ENCODE measurements at regions not wholly inside any gene's neighbourhood (a gene's known extent, or its start where the extent isn't known, plus 50 kb on each side); places are given as distances from the start of the nearest gene placed in this dataset.
"Not testable (repeated sequence)": the region's sequence is repeated elsewhere in the genome, so short reads cannot be mapped to it uniquely, and the experiment has no call there.

DNA sequence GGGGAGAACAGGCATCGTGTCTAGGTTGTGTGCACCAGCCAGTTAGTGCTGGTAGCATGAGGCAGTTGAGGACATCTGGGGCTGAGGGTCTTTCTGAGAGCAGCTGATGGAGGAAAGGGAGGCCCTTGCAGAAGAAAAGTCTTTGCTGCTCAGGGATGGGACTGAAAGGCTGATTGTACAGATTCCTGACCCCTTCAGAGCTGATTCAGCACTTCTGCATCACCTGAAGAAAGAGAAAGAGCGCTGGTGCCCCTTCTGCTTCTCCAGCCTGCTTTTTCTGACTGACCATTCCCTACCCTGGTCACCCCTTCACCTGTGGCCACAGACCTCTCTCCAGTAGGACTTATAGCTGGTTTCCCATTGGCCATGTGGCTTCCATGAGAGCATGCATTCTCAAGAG, 476.2 kb downstream of the TSHZ3 start:
- DNase-seq (ENCODE audit: low read depth in 2 of 2): no peak

DNA sequence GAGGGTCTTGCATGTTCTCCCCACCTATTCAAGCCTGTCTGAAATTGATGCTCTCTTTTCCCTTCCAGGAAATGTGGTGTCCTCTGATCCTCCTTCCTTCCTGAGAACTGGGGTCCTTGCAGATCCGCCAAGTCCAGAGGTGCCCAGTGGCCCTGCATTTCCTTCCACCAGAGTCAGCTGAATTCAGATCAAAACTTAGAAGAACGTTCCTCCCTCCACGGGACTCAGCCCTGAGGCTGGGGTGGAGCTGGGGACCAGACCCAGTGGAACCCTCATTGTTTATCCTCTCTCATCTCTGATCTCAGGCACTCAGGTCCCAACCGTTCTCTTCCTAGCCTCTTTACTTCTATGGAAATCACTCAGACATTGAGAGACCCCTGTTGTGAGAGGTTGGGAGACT, 477.3 kb downstream of the TSHZ3 start:
- DNase-seq (ENCODE audit: low read depth in 2 of 2): no peak

DNA sequence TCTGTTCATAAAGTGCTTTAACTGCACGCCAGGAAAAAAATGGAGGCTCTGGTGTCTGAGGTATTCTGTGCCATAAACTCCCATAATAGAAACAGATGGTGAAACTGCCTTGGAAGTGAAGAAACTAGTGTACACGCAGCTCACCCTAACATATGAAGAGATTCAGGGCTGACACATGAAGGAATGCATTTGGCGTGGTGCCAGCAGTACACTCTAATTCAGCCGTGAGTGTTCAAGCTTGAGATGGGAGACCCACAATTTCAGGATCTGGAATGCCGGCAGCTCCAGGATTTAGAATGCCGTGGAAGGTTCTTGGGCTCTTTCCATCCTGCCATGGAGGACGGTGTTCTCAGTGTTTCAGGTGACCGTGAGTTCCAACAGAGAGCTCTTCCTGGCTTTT, 478.4 kb downstream of the TSHZ3 start:
- DNase-seq (ENCODE audit: low read depth in 2 of 2): peak; percentile 11 to 12

DNA sequence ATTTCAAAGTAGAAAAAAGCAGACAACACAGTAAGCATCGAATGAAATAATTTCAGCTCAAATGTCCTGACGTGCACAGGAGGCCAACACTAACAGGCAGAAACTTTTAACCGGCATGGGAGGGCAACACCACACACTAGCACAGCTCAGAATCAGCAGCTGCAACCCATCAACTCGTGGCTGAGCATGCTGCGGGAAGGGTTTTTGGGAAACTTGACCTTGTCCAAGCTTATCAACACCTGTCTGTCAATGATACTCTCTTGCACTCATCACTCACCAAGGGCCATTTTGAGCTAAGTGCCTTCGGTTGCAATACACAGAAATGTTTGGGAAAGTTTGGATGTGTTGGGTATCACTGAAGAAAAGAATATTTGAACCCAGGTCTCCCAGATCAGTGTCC, 483.7 kb downstream of the TSHZ3 start:
- DNase-seq (ENCODE audit: low read depth in 2 of 2): no peak

DNA sequence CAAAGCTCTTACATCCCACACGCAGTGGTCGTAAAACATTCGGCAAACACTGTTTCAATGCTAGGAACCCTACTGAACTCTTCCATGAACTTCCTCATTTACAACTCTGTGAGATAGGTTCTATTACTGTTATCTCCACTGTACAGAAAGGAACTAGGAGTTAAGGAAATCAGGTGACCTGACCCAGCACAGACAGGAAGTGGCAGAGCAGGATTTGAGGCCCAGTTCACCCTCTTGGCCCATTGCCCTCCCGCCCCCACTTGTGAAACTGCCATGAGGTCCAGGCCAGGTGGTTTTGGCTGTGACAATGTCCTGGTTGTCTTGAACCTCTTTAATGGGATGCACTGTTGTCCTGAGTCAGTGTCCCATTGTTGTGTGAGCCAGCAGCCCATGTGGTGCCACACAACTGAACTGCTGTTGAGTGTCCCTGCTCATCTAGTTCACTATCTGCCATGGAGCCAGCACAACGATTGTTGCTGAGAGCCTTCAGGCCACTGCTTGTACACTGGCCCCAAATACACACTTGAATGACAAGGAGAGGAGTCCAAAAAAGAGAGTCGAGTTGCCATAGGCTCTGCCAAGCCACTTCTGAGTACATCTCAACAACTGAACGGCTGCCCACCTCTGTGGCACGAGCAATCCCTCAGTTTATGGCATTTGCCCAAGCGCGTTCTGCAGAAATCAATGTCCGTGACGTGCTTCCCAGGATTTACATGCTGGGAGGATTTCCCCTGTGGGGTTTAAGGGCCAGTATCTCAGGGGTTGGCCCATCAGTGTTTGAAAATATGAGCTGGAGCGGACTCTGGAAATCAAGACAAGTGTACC, 484.6 kb downstream of the TSHZ3 start:
- no peak for DNase-seq (ENCODE audit: low read depth in 2 of 2)

DNA sequence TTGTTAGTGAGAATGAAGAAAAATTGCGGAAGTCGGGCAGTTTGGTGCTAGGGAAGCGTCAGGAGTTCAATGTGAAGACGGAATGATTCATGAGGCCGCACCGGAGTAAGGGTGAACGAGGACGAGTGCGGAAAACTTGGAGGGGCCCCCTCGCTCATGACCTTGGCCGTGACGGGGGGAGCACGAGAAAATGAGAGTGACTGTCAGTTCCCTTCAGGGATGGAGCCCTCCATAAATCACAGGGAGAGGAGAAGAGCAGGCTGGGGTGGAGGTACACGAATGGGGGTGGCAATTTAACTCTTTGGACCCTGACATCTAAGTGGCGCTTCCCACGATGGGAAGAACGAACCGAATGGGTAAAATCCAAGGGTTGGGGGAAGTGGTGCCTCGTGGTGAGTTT, 486.4 kb downstream of the TSHZ3 start:
- no peak for DNase-seq (ENCODE audit: low read depth in 2 of 2)

DNA sequence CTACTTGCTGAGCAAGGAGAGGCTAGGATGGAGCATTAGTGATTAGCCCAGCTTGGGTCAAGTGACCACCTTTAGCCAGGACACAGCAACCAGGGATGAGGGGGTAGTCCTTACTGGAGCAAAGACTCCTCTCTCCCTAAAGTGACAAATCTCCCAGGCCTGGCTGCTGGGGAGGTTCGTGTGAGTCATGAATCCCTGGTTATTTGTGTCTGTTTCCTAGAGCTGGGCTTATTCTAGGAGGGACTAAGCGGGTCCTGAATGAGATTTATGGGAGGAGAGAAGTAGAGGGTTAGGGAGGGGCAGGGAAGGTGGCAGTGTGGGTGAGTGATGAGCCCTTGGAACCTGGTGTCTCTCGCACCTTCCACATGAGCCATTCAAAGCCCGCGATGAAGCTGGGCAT, 487.3 kb downstream of the TSHZ3 start:
- no peak for DNase-seq (ENCODE audit: low read depth in 2 of 2)

DNA sequence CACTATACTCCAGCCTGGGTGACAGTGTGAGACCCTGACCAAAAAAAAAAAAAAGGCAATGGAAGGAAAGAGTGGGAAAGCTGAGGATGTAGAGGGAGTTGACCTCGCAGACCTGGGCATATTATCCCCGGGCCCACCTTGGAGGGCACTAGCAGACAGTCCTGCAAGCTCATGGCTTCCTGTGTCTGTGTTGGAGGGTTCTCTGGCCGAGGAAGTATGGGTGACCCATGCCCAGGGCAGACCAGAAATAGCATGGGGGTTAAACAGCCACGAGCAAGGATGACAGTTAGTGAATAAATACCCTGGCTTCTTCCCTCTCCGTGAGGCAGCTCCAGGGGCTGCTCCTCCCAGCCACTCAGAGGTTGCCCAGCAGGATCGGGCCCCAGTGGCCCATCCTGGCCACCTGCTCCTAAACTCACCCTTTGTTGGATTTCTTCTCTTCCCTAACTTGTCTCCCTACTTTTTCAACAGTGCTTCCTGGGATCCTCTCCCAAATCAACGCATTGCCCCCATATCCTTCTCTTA, 485.8 kb downstream of the ZNF536 start:
- DNase-seq (ENCODE audit: low read depth in 2 of 2): no peak

DNA sequence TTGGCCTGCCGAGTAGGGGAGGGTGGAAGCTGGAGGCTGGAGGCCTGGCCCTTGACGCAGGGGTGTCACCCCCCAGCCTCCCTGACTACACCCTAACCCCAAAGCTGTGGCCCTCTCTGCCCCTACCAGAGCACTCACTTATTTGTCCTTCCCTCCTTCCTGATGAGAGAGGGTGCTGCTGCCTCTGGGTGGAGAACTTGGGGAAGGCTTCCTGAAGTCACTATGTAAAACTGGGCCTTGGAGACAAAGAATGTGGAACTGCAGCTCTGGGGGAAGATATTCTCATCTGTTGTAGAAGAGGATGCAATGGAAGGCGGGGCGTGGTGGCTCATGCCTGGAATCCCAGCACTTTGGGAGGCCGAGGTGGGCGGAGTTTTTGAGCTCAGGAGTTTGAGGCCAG, 485.2 kb downstream of the ZNF536 start:
- DNase-seq (ENCODE audit: low read depth in 2 of 2): no peak

DNA sequence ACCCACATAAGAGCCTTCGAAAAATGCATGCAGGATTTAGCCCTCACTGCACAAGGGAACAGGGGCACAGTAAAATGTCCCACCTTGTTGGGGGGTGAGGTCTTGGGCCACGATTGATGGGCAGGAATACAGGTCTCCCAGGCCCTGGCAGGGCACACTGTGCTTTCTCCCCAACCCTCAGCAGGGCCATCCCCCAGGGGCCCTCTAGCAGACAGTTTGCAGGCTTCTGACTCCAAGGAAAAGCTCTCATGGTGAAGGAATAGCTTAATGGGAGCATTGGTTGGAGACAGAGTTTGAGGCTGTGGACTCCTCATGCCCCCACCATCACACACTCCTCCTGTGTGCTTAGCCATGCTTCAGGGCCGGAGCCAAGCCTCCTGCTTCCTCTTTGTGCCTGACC, 484.6 kb downstream of the ZNF536 start:
- DNase-seq (ENCODE audit: low read depth in 2 of 2): no peak

DNA sequence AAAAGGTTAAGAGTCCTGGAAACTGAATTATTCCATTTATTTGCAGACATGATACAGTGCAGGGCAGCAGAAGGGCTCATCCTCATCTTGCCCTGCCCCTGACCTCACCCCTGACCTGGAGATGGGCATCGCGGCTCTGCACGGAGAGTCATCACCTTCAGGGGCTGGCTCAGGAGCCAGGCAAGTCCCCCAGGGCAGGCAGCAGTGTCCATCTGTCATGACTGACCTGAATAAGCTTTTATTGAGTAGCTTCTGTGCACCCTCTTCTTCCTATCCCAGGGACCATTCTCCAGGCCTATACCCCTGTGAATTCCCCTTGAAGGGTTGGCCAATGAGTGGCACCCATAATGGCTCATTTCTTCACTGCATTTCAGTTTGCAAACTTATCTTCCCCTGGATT, 484.2 kb downstream of the ZNF536 start:
- DNase-seq (ENCODE audit: low read depth in 2 of 2): no peak

DNA sequence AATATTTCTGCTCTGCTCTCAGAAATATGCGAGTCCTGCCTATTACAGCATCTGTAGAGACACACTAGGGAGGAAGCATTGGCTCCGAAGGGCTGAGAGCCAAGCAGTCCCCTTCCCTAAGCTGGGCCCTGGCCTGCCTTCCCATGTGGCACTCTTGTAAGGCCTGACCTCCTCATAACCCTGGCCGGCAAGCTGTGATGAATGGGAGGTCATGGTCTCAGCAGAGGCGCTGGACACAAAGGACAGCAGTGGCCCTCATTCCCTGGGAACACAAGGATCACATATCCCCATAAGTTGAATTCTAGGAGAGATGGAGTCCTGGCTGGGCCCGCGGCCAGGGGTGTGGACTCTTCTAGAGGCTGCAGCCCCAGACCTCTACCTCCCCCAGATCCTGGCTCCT, 483.3 kb downstream of the ZNF536 start:
- DNase-seq (ENCODE audit: low read depth in 2 of 2): no peak

DNA sequence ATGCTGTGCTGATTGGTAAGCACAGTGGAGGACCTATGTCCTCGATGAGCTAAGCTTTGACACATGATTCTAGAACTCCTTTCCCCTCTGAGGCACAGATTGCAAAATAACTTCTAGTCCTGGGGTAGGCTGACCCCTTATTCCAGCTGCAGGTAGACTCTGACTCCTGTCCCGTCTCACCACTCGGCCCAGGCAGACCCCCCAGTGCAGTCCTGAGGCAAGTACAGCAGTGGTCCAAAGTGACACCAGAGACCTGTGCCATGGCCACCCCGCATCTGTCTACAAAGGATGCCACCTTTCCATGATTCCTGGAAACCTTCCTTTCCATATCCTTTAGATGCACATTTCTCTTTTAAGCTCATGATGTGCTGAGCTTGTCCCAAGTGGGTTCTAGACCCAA, 482.5 kb downstream of the ZNF536 start:
- no peak for DNase-seq (ENCODE audit: low read depth in 2 of 2)

DNA sequence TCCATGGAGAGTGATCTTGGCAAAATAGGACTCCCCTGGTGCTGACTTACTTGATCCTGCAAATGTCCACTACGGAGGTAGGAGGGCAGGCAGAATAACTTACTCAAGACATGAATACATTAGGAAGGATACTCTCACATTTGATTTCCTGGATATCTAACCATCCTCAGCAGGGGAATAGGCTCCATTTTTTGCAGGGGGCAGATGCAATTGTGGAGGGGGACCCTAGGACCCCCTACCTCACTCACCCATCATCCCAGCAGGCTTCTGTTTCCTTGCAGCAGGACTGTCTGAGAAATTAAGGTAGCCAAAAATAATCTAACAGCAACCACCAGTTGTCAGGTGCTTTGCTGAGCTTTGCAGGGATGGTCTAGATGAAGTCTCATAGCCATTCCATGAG, 482.0 kb downstream of the ZNF536 start:
- no peak for DNase-seq (ENCODE audit: low read depth in 2 of 2)

DNA sequence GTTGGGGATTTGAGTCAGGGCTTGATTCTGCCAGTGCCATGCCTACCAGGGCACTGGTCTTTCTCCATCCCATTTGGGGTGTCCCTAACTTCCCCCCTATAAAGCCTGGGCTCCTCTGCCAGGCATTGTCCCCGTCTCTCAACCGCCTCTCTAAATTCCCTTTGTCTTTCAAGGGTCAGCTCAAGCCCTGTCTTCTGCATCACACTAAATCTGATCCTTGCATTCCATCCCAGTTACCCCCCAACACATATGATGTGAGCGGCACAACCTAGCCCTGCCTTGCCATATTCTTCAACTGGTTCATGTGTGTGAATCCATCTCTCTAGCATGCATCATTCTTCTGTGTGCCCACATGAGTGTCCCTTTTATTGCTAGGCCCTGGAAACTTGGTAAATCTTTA, 480.9 kb downstream of the ZNF536 start:
- no peak for DNase-seq (ENCODE audit: low read depth in 2 of 2)

DNA sequence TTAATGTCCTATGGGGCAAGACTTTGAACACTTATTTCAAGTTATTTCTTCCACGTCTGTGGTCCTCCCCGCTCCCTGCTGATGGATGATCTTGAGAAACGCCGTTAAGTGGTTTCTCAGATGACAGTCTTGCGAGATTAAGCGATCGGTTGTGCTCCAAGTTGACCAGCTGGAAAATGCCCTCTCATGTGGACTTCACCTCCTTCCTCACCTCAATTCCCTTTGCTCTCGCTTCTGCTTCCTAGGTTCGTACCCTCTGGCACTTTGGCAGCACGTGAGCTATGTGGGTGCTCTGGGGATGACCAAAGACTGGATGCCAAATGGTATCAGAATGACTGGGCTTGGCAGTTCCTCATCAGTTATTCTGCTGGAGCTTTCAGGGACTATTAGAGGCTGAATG, 480.0 kb downstream of the ZNF536 start:
- DNase-seq (ENCODE audit: low read depth in 2 of 2): no peak

DNA sequence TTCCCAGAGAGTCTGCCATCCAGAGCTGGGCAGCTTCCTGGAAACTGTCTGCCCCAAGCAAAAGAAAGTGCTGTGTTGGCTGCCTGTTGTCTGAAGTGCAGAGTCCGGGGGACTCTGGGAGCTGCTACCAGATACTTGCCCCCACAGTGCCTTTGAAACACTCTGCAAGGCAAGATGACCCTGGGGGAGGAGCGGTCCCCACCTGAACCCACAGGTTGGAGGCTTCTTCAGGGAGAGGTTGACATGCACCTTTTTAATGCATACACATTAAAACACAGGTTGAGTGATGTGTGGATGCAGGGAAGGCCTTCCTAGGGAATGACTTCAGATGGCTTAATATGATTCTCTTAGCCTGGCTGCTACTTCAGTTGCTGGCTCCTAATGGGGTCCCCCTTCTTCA, 479.5 kb downstream of the ZNF536 start:
- DNase-seq (ENCODE audit: low read depth in 2 of 2): no peak

DNA sequence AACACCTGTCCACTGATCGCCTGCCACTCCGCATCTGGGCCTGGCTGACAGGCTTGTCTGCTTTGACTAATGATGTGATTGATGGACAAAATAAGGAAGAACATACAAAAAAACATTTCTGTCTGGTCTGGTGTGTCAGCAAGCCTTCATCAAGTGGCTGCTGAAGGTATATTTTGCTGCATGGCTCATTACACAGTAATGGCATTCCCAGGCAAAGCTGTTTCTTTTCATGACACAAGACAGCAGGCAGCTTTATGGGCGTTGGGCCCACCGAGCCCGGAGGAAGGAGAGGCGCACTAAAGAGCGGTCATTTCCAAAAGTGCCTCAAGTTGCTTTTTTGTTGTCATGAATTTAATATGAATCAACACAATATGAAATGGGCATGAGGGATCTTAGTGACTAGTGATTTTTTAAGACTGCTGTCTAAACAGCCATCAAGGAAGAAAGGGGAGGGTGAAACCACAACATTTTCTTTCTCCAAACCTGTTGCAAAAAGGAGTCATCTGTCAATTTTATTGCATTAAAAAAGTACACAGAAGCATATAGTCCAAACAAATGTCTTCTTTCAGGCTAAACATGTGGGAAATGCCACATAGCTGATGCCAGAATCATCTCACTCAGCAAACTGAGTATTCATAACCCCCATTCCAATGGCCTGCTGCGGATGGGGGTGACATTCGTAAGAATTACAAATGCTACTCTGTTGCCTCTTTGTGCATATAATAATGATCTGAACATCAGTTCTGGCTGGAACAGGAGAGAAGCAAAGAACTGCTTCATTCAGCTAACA, 476.6 kb downstream of the ZNF536 start:
- no peak for DNase-seq (ENCODE audit: low read depth in 2 of 2)

DNA sequence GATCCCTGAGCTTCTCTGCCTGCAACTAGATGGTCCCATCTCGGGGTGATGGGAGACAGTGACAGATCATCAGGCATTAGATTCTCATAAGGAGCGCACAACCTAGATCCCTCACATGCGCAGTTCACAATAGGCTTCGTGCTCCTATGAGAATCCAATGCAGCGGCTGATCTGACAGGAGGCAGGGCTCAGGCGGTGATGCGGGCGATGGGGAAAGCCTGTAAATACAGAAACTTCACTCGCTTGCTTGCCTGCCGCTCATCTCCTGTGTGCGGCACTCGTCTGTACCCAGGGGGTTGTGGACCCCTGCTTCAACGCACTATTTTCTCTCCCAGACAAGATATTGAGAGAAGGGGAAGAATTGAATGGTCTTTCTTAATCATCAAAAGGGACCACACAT, 473.9 kb downstream of the ZNF536 start:
- no peak for DNase-seq (ENCODE audit: low read depth in 2 of 2)

DNA sequence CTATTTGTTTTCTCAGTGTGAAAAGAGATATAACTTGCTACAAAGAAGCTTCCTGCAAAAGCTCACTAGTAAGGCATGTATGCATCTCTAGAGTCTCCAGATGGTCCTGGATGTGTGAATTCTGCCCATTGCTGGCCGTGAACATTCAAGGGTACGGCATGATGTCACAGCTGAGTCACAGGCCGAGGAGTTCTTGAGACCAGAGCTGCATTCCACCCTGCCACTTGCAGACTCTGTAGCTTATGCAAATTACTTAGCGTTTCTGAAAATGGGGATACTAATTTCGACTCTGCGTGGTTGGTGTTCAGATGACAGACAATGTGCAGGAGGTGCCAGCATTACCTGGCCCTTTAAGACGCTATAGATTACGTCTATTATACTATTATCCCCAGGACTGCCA, 470.7 kb downstream of the ZNF536 start:
- DNase-seq (ENCODE audit: low read depth in 2 of 2): no peak

DNA sequence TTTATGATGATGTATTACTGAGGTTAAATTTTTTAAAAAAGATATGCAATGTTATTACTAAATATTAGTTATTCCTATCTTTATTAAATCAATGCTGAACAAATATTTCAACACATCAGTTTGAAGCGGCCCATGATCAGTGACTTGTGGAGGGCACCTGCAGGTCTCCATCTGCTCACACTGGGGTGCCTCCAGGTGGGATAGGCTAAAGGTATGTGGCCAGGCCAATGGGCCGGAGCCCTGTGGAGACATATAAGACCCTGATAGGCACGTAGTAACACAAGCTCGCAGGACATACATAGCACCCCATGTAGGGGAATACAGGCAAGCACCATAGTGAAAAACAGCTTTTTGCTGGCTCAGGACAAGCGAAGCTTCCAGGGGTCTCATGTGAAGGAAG, 469.8 kb downstream of the ZNF536 start:
- no peak for DNase-seq (ENCODE audit: low read depth in 2 of 2)

DNA sequence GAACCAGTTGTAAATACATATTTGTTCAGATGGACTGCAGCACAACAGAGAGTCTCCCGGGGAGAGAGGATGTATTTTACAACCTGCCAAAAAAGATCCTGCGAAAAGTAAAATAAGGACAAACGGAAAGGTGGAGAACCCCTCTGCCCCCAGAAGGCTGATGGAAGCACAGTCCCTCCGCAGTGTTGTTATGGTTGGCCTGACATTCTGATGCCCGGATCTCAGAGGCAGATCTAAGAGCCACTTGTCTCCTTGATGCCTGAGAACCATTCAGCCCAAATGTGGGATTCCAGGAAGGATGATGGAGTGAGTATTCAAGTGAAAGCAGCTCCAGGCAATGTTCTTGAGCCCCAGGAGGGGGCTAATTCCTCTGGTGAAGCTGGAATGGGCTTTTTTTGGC, 458.7 kb downstream of the ZNF536 start:
- DNase-seq (ENCODE audit: low read depth in 2 of 2): no peak

DNA sequence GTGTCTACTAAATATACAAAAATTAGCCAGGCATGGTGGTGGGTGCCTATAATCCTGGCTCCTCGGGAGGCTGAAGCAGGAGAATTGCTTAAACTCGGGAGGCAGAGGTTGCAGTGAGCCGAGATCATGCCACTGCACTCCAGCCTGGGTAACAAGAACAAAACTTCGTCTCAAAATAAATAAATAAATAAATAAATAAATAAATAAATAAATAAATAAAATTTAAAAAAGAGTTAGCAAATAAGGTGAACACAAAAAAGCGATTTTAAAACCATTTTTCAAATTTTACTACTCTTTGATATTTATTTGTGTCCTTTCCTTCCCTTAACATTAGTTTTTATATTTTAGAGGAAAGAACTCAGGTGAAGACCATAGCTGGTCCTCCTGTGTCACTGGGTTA, 453.3 kb downstream of the ZNF536 start:
- DNase-seq (ENCODE audit: low read depth in 2 of 2): not testable (repeated sequence)

All from fibroblast of skin of left biceps (primary cell).